ENCODE measurements at regions not wholly inside any gene's neighbourhood (a gene's known extent, or its start where the extent isn't known, plus 50 kb on each side); places are given as distances from the start of the nearest gene placed in this dataset.

GRCh38 chr10:108374991-108375390 is 1210.5 kb upstream of the SORCS1 start:
- no peak overlapping the region for H3K4me3 ChIP-seq
- H3K36me3 ChIP-seq (ENCODE audit: insufficient read depth, low read length), result no peaks in the 10 kb centered on the region
- H3K9me3 ChIP-seq (ENCODE audit: low read depth, low read length), result no peaks in the 10 kb centered on the region
- TF ChIP-seq FOXP2 (optimal IDR thresholded peaks at IDR 0.05; ENCODE audit: control extremely low read depth, extremely low read length, insufficient read depth) (no peak), POLR2AphosphoS5 (IDR thresholded peaks at IDR 0.05; ENCODE audit: borderline replicate concordance, low read depth, low read length) (no peak), EZH2 (IDR thresholded peaks at IDR 0.05) (no peak)
- no peak overlapping the region for H3K27ac ChIP-seq
- DNase-seq (ENCODE audit: low read depth, low spot score), result no peak
- no peak overlapping the region for H3K9ac ChIP-seq (ENCODE audit: insufficient read length)

GRCh38 chr10:108365541-108365940 is 1201.0 kb upstream of the SORCS1 start:
- no peaks in the 10 kb centered on the region for H3K9me3 ChIP-seq (ENCODE audit: low read depth, low read length)
- no peaks in the 10 kb centered on the region for H3K36me3 ChIP-seq (ENCODE audit: insufficient read depth, low read length)
- no peak for DNase-seq (ENCODE audit: low read depth, low spot score)
- H3K4me3 ChIP-seq, result no peak overlapping the region
- no peak overlapping the region for H3K9ac ChIP-seq (ENCODE audit: insufficient read length)
- no peak overlapping the region for H3K27ac ChIP-seq
- TF ChIP-seq FOXP2 (optimal IDR thresholded peaks at IDR 0.05; ENCODE audit: control extremely low read depth, extremely low read length, insufficient read depth) (no peak), POLR2AphosphoS5 (IDR thresholded peaks at IDR 0.05; ENCODE audit: borderline replicate concordance, low read depth, low read length) (no peak), EZH2 (IDR thresholded peaks at IDR 0.05) (no peak)

GRCh38 chr10:108363576-108363975 is 1199.1 kb upstream of the SORCS1 start:
- no peaks in the 10 kb centered on the region for H3K36me3 ChIP-seq (ENCODE audit: insufficient read depth, low read length)
- no peaks in the 10 kb centered on the region for H3K9me3 ChIP-seq (ENCODE audit: low read depth, low read length)
- no peak overlapping the region for H3K9ac ChIP-seq (ENCODE audit: insufficient read length)
- H3K27ac ChIP-seq, result no peak overlapping the region
- TF ChIP-seq EZH2 (IDR thresholded peaks at IDR 0.05) (no peak), FOXP2 (optimal IDR thresholded peaks at IDR 0.05; ENCODE audit: control extremely low read depth, extremely low read length, insufficient read depth) (no peak), POLR2AphosphoS5 (IDR thresholded peaks at IDR 0.05; ENCODE audit: borderline replicate concordance, low read depth, low read length) (no peak)
- DNase-seq (ENCODE audit: low read depth, low spot score), result no peak
- H3K4me3 ChIP-seq, result no peak overlapping the region

- H3K9me3 ChIP-seq (ENCODE audit: low read depth, low read length), result no peaks in the 10 kb centered on the region
- TF ChIP-seq FOXP2 (optimal IDR thresholded peaks at IDR 0.05; ENCODE audit: control extremely low read depth, extremely low read length, insufficient read depth) (no peak), EZH2 (IDR thresholded peaks at IDR 0.05) (no peak), POLR2AphosphoS5 (IDR thresholded peaks at IDR 0.05; ENCODE audit: borderline replicate concordance, low read depth, low read length) (no peak)
- DNase-seq (ENCODE audit: low read depth, low spot score), result no peak
Measured at GRCh38 chr10:108362961-108363360, 1198.5 kb upstream of the SORCS1 start.

GRCh38 chr10:108362296-108362695 is 1197.8 kb upstream of the SORCS1 start:
- TF ChIP-seq EZH2 (IDR thresholded peaks at IDR 0.05), result no peak
- TF ChIP-seq FOXP2 (optimal IDR thresholded peaks at IDR 0.05; ENCODE audit: control extremely low read depth, extremely low read length, insufficient read depth), result no peak
- no peak for TF ChIP-seq POLR2AphosphoS5 (IDR thresholded peaks at IDR 0.05; ENCODE audit: borderline replicate concordance, low read depth, low read length)
- H3K36me3 ChIP-seq (ENCODE audit: insufficient read depth, low read length), result no peaks in the 10 kb centered on the region
- H3K9ac ChIP-seq (ENCODE audit: insufficient read length), result no peak overlapping the region
- H3K9me3 ChIP-seq (ENCODE audit: low read depth, low read length), result no peaks in the 10 kb centered on the region
- no peak overlapping the region for H3K4me3 ChIP-seq
- H3K27ac ChIP-seq, result no peak overlapping the region
- no peak for DNase-seq (ENCODE audit: low read depth, low spot score)

More at GRCh38 chr10:108362961-108363360, 1198.5 kb upstream of the SORCS1 start:
- Histone ChIP-seq H3K9ac (ENCODE audit: insufficient read length) (no peak overlapping the region), H3K36me3 (ENCODE audit: insufficient read depth, low read length) (no peaks in the 10 kb centered on the region), H3K4me3 (no peak overlapping the region), H3K27ac (no peak overlapping the region)

GRCh38 chr10:108360187-108360586 is 1195.7 kb upstream of the SORCS1 start:
- DNase-seq (ENCODE audit: low read depth, low spot score), result no peak
- H3K4me3 ChIP-seq, result no peak overlapping the region
- no peak overlapping the region for H3K9ac ChIP-seq (ENCODE audit: insufficient read length)
- H3K36me3 ChIP-seq (ENCODE audit: insufficient read depth, low read length), result no peaks in the 10 kb centered on the region
- H3K9me3 ChIP-seq (ENCODE audit: low read depth, low read length), result no peaks in the 10 kb centered on the region
- TF ChIP-seq EZH2 (IDR thresholded peaks at IDR 0.05), result no peak
- no peak for TF ChIP-seq POLR2AphosphoS5 (IDR thresholded peaks at IDR 0.05; ENCODE audit: borderline replicate concordance, low read depth, low read length)
- TF ChIP-seq FOXP2 (optimal IDR thresholded peaks at IDR 0.05; ENCODE audit: control extremely low read depth, extremely low read length, insufficient read depth), result no peak
- H3K27ac ChIP-seq, result no peak overlapping the region

GRCh38 chr10:108358912-108359311 is 1194.4 kb upstream of the SORCS1 start:
- Histone ChIP-seq H3K4me3 (no peak overlapping the region), H3K9me3 (ENCODE audit: low read depth, low read length) (no peaks in the 10 kb centered on the region), H3K27ac (no peak overlapping the region), H3K9ac (ENCODE audit: insufficient read length) (no peak overlapping the region), H3K36me3 (ENCODE audit: insufficient read depth, low read length) (no peaks in the 10 kb centered on the region)
- TF ChIP-seq FOXP2 (optimal IDR thresholded peaks at IDR 0.05; ENCODE audit: control extremely low read depth, extremely low read length, insufficient read depth) (no peak), EZH2 (IDR thresholded peaks at IDR 0.05) (no peak), POLR2AphosphoS5 (IDR thresholded peaks at IDR 0.05; ENCODE audit: borderline replicate concordance, low read depth, low read length) (no peak)
- no peak for DNase-seq (ENCODE audit: low read depth, low spot score)

GRCh38 chr10:108352771-108353170 is 1188.3 kb upstream of the SORCS1 start:
- Histone ChIP-seq H3K9me3 (ENCODE audit: low read depth, low read length) (no peaks in the 10 kb centered on the region), H3K27ac (no peak overlapping the region), H3K9ac (ENCODE audit: insufficient read length) (no peak overlapping the region), H3K4me3 (no peak overlapping the region), H3K36me3 (ENCODE audit: insufficient read depth, low read length) (no peaks in the 10 kb centered on the region)
- TF ChIP-seq FOXP2 (optimal IDR thresholded peaks at IDR 0.05; ENCODE audit: control extremely low read depth, extremely low read length, insufficient read depth) (no peak), POLR2AphosphoS5 (IDR thresholded peaks at IDR 0.05; ENCODE audit: borderline replicate concordance, low read depth, low read length) (no peak), EZH2 (IDR thresholded peaks at IDR 0.05) (no peak)
- no peak for DNase-seq (ENCODE audit: low read depth, low spot score)

GRCh38 chr10:108348215-108348614 is 1183.7 kb upstream of the SORCS1 start:
- no peak overlapping the region for H3K27ac ChIP-seq
- H3K9me3 ChIP-seq (ENCODE audit: low read depth, low read length), result no peaks in the 10 kb centered on the region
- H3K36me3 ChIP-seq (ENCODE audit: insufficient read depth, low read length), result no peaks in the 10 kb centered on the region
- H3K9ac ChIP-seq (ENCODE audit: insufficient read length), result no peak overlapping the region
- H3K4me3 ChIP-seq, result no peak overlapping the region
- TF ChIP-seq EZH2 (IDR thresholded peaks at IDR 0.05) (no peak), POLR2AphosphoS5 (IDR thresholded peaks at IDR 0.05; ENCODE audit: borderline replicate concordance, low read depth, low read length) (no peak), FOXP2 (optimal IDR thresholded peaks at IDR 0.05; ENCODE audit: control extremely low read depth, extremely low read length, insufficient read depth) (no peak)
- no peak for DNase-seq (ENCODE audit: low read depth, low spot score)

Data from SK-N-MC (cell line).